ENCODE measurements at regions not wholly inside any gene's neighbourhood (a gene's known extent, or its start where the extent isn't known, plus 50 kb on each side); places are given as distances from the start of the nearest gene placed in this dataset.

- TF ChIP-seq ZNF230 (CRISPR knock-in tag; IDR thresholded peaks at IDR 0.05) (no peak), MXD1 (CRISPR knock-in tag; IDR thresholded peaks at IDR 0.05) (no peak; the same call in 1 of the 2 replicates), EP300 (IDR thresholded peaks at IDR 0.05; ENCODE audit: low read depth in 2 of 2, low read length in 2 of 2) (peak in 1 of 2 experiments; percentile 78; a peak in 2 of 4 replicates), EP300 (CRISPR knock-in tag; IDR thresholded peaks at IDR 0.05; ENCODE audit: borderline replicate concordance) (peak; percentile 39; the same call in 1 of the 2 replicates), TAF1 (CRISPR knock-in tag; IDR thresholded peaks at IDR 0.05) (no peak), HDAC1 (CRISPR knock-in tag; IDR thresholded peaks at IDR 0.05) (no peak), ZNF572 (CRISPR knock-in tag; IDR thresholded peaks at IDR 0.05) (no peak), ESRRA (CRISPR knock-in tag; IDR thresholded peaks at IDR 0.05; ENCODE audit: low read depth) (no peak), MATR3 (CRISPR knock-in tag; IDR thresholded peaks at IDR 0.05) (no peak), ZNF460 (CRISPR knock-in tag; IDR thresholded peaks at IDR 0.05; ENCODE audit: borderline replicate concordance) (no peak), MTF1 (CRISPR knock-in tag; IDR thresholded peaks at IDR 0.05) (no peak), ZNF841 (CRISPR knock-in tag; IDR thresholded peaks at IDR 0.05; ENCODE audit: borderline replicate concordance) (no peak), FOXA3 (CRISPR knock-in tag; IDR thresholded peaks at IDR 0.05) (no peak; the same call in 1 of the 2 replicates), RELA (CRISPR knock-in tag; IDR thresholded peaks at IDR 0.05) (no peak), ZNF235 (CRISPR knock-in tag; IDR thresholded peaks at IDR 0.05; ENCODE audit: borderline replicate concordance) (no peak), HMGXB3 (CRISPR knock-in tag; IDR thresholded peaks at IDR 0.05; ENCODE audit: borderline replicate concordance) (no peak), ELF3 (CRISPR knock-in tag; IDR thresholded peaks at IDR 0.05) (no peak), PAXIP1 (CRISPR knock-in tag; conservative IDR thresholded peaks at IDR 0.05) (peak; percentile 68), SKIL (CRISPR knock-in tag; IDR thresholded peaks at IDR 0.05; ENCODE audit: borderline replicate concordance) (0 out of 2 replicates have a peak, but pooled peaks have one; percentile 42)
Observed at GRCh38 chr20:21019814-21020658, 86.1 kb downstream of the LINC00237 start (continued).
